Peyer's patch (tissue), 4 donors: ENCODE measurements at regions not wholly inside any gene's neighbourhood (a gene's known extent, or its start where the extent isn't known, plus 50 kb on each side); places are given as distances from the start of the nearest gene placed in this dataset.

Experiments
- DNase-seq, 3 donors: peaks; one replicate each; pipeline ENCODE4 v3.0.0-alpha.2; 2017 to 2019
- H3K27ac ChIP-seq, 4 donors: fragments of 200-600 bp; sonication (generic); one replicate each; pipeline ENCODE4 v1.5.1; 2016 to 2019
- H3K27me3 ChIP-seq, 2 donors: fragments of 200-600 bp; sonication (generic); one replicate each; pipeline ENCODE4 v1.5.1; 2019
- H3K36me3 ChIP-seq, 3 donors: fragments of 200-600 bp; sonication (generic); one replicate each; pipeline ENCODE4 v1.5.1; 2016 to 2019
- H3K4me1 ChIP-seq, 4 donors: fragments of 200-600 bp; sonication (generic); one replicate each; pipeline ENCODE4 v1.5.1; 2016 to 2019
- H3K4me3 ChIP-seq, 4 donors: fragments of 200-600 bp; sonication (generic); 1 replicate in 3 of 4; 2 replicates in 1 of 4; pipeline ENCODE4 v1.5.1; 2016 to 2019; ENCODE audit warnings: mild to moderate bottlenecking in 1 of 4
- H3K9me3 ChIP-seq, 4 donors: fragments of 200-600 bp; sonication (generic); one replicate each; pipeline ENCODE4 v1.5.1; 2016 to 2019; ENCODE audit warnings: mild to moderate bottlenecking in 1 of 4
- CTCF ChIP-seq, 6 experiments: fragments of 450-650 bp in 4 of 6; fragments of 200-600 bp in 2 of 6; sonication (generic) in 1 of 6; IDR thresholded peaks; one replicate each; pipeline ENCODE4 v1.5.1; 2017 to 2019; ENCODE audit warnings: antibody characterized with exemption in 6 of 6, mild to moderate bottlenecking in 3 of 6, moderate library complexity in 1 of 6
- POLR2A ChIP-seq, 2 donors: fragments of 450-650 bp; IDR thresholded peaks; one replicate each; pipeline ENCODE4 v1.5.1; 2017; ENCODE audit warnings: antibody characterized with exemption in 2 of 2, mild to moderate bottlenecking in 2 of 2, moderate library complexity in 2 of 2

- DNase-seq, result no peak
- H3K4me1 ChIP-seq, result no peaks in the 10 kb centered on the region
- H3K4me3 ChIP-seq, result no peak overlapping the region
- H3K27ac ChIP-seq, result no peak overlapping the region
- TF ChIP-seq CTCF (IDR thresholded peaks at IDR 0.05) (no peak), POLR2A (IDR thresholded peaks at IDR 0.05) (no peak)
- no peaks in the 10 kb centered on the region for H3K36me3 ChIP-seq
- no peaks in the 10 kb centered on the region for H3K27me3 ChIP-seq
- no peaks in the 10 kb centered on the region for H3K9me3 ChIP-seq
Observed at GRCh38 chr4:138815811-138816210, 199.8 kb upstream of the NOCT start.

GRCh38 chr4:138805736-138806135, 209.8 kb upstream of the NOCT start:
- no peak for TF ChIP-seq CTCF (IDR thresholded peaks at IDR 0.05)
- no peak for TF ChIP-seq POLR2A (IDR thresholded peaks at IDR 0.05)
- no peak overlapping the region for H3K4me3 ChIP-seq
- no peaks in the 10 kb centered on the region for H3K36me3 ChIP-seq
- no peak overlapping the region for H3K27ac ChIP-seq
- no peaks in the 10 kb centered on the region for H3K27me3 ChIP-seq
- DNase-seq, result no peak
- H3K4me1 ChIP-seq, result no peaks in the 10 kb centered on the region
- no peaks in the 10 kb centered on the region for H3K9me3 ChIP-seq

- H3K36me3 ChIP-seq, result no peaks in the 10 kb centered on the region
- no peaks in the 10 kb centered on the region for H3K27me3 ChIP-seq
- DNase-seq, result no peak
Observed at GRCh38 chr4:138804711-138805110, 210.9 kb upstream of the NOCT start.

GRCh38 chr4:138803051-138803450, 212.5 kb upstream of the NOCT start:
- no peaks in the 10 kb centered on the region for H3K36me3 ChIP-seq

More at GRCh38 chr4:138804711-138805110, 210.9 kb upstream of the NOCT start:
- H3K4me3 ChIP-seq, result no peak overlapping the region
- no peaks in the 10 kb centered on the region for H3K4me1 ChIP-seq
- no peak overlapping the region for H3K27ac ChIP-seq
- TF ChIP-seq CTCF (IDR thresholded peaks at IDR 0.05) (no peak), POLR2A (IDR thresholded peaks at IDR 0.05) (no peak)
- H3K9me3 ChIP-seq, result no peaks in the 10 kb centered on the region

GRCh38 chr4:138802499-138802898, 213.1 kb upstream of the NOCT start:
- Histone ChIP-seq H3K9me3 (no peaks in the 10 kb centered on the region), H3K36me3 (no peaks in the 10 kb centered on the region), H3K27ac (no peak overlapping the region), H3K4me3 (no peak overlapping the region), H3K27me3 (no peaks in the 10 kb centered on the region), H3K4me1 (no peaks in the 10 kb centered on the region)
- TF ChIP-seq POLR2A (IDR thresholded peaks at IDR 0.05), result no peak
- no peak for TF ChIP-seq CTCF (IDR thresholded peaks at IDR 0.05)
- DNase-seq, result no peak

More at GRCh38 chr4:138803051-138803450, 212.5 kb upstream of the NOCT start:
- Histone ChIP-seq H3K27ac (no peak overlapping the region), H3K27me3 (no peaks in the 10 kb centered on the region), H3K4me3 (no peak overlapping the region), H3K9me3 (no peaks in the 10 kb centered on the region), H3K4me1 (no peaks in the 10 kb centered on the region)
- TF ChIP-seq CTCF (IDR thresholded peaks at IDR 0.05) (no peak), POLR2A (IDR thresholded peaks at IDR 0.05) (no peak)
- no peak for DNase-seq

- Histone ChIP-seq H3K27ac (no peak overlapping the region), H3K27me3 (no peaks in the 10 kb centered on the region), H3K4me1 (no peaks in the 10 kb centered on the region), H3K4me3 (no peak overlapping the region), H3K36me3 (no peaks in the 10 kb centered on the region), H3K9me3 (no peaks in the 10 kb centered on the region)
- no peak for TF ChIP-seq CTCF (IDR thresholded peaks at IDR 0.05)
- DNase-seq, result no peak
Observed at GRCh38 chr4:138800421-138800820, 215.2 kb upstream of the NOCT start.
